HL-60 (cell line): ENCODE measurements at regions not wholly inside any gene's neighbourhood (a gene's known extent, or its start where the extent isn't known, plus 50 kb on each side); places are given as distances from the start of the nearest gene placed in this dataset.

ENCODE experiments used
- DNase-seq, 2 experiments: peaks; one replicate each; pipeline ENCODE4 v3.0.0-alpha.2; 2010 to 2020; ENCODE audit warnings: low read depth in 1 of 2, low spot score in 1 of 2
- H3K27ac ChIP-seq: fragments of 250-450 bp; sonication (Bioruptor Pico); replicated peaks from 2 replicates; pipeline ENCODE4 v1.5.1; 2020; ENCODE audit warnings: mild to moderate bottlenecking, moderate library complexity
- H3K27me3 ChIP-seq: fragments of 250-450 bp; sonication (Bioruptor Pico); 2 replicates; pipeline ENCODE4 v1.5.1; 2021; ENCODE audit warnings: mild to moderate bottlenecking, moderate library complexity; ENCODE audit not compliant: insufficient read depth, poor library complexity, severe bottlenecking
- H3K4me3 ChIP-seq: replicated peaks from 2 replicates; pipeline ENCODE4 v1.5.1; 2011; ENCODE audit warnings: mild to moderate bottlenecking, control low read depth, low read length; ENCODE audit not compliant: insufficient read depth
- GABPA ChIP-seq: IDR thresholded peaks from 2 replicates; pipeline ENCODE4 v1.6.1; 2012; ENCODE audit warnings: low read depth
- POLR2AphosphoS5 ChIP-seq: IDR thresholded peaks from 2 replicates; pipeline ENCODE4 v1.6.1; 2012; ENCODE audit warnings: low read depth
- SPI1 ChIP-seq: IDR thresholded peaks from 2 replicates; pipeline ENCODE4 v1.6.1; 2012; ENCODE audit warnings: low read depth, mild to moderate bottlenecking, borderline replicate concordance
- TF ChIP-seq, protein P1 (sequence below): IDR thresholded peaks from one replicate; pipeline ENCODE4 v1.5.1; 2011; ENCODE audit warnings: low read length, control low read depth, inconsistent platforms; ENCODE audit not compliant: insufficient read depth
- TF ChIP-seq, protein P2 (sequence below): IDR thresholded peaks from 2 replicates; pipeline ENCODE4 v1.6.1; 2012; ENCODE audit warnings: low read depth; ENCODE audit not compliant: insufficient replicate concordance

DNA sequence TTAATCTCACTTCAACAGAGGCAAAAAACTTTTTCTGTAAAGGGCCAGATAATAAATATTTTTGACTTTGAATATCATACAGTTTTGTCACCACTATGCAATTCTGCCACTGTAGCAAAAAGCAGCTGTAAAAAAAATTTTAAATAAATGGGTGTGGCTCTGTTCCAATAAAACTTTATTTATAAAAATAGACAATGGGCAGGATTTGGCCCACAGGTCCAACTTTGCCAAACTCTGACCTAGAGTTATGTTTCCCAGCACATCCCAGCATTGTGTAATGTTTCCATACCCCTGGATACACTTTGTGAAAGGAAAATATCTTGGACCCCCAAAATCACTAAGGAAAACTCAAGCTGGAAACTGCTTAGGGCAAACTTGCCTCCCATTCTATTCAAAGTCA lies 94.9 kb upstream of the USP38 start:
- no peak overlapping the region for H3K4me3 ChIP-seq
- no peak overlapping the region for H3K27ac ChIP-seq

DNA sequence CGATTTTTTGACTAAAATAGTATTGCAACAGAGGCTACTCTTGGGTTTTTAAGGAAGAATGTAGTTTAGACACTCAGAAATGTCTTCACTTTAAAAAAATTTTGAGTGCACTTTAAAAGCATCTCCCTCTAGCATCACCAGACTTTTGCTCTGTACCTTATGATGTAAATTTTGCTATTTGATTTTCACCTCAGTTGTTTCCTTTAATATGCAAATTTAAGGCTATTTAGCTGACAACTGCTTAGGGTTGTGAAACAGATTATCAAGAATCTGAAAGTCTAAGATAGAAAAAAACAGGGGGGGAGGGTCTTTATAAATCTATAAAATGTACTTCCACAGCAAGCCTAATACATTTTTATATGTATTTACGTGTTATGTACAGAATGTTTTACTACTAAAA lies 92.9 kb upstream of the USP38 start:
- DNase-seq, result no peak
- Histone ChIP-seq H3K4me3 (no peak overlapping the region), H3K27me3 (no peaks in the 10 kb centered on the region), H3K27ac (no peak overlapping the region)
- TF ChIP-seq SPI1, result no peak
- TF ChIP-seq, protein P1, sequence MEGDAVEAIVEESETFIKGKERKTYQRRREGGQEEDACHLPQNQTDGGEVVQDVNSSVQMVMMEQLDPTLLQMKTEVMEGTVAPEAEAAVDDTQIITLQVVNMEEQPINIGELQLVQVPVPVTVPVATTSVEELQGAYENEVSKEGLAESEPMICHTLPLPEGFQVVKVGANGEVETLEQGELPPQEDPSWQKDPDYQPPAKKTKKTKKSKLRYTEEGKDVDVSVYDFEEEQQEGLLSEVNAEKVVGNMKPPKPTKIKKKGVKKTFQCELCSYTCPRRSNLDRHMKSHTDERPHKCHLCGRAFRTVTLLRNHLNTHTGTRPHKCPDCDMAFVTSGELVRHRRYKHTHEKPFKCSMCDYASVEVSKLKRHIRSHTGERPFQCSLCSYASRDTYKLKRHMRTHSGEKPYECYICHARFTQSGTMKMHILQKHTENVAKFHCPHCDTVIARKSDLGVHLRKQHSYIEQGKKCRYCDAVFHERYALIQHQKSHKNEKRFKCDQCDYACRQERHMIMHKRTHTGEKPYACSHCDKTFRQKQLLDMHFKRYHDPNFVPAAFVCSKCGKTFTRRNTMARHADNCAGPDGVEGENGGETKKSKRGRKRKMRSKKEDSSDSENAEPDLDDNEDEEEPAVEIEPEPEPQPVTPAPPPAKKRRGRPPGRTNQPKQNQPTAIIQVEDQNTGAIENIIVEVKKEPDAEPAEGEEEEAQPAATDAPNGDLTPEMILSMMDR, result no peak
- TF ChIP-seq, protein P2, sequence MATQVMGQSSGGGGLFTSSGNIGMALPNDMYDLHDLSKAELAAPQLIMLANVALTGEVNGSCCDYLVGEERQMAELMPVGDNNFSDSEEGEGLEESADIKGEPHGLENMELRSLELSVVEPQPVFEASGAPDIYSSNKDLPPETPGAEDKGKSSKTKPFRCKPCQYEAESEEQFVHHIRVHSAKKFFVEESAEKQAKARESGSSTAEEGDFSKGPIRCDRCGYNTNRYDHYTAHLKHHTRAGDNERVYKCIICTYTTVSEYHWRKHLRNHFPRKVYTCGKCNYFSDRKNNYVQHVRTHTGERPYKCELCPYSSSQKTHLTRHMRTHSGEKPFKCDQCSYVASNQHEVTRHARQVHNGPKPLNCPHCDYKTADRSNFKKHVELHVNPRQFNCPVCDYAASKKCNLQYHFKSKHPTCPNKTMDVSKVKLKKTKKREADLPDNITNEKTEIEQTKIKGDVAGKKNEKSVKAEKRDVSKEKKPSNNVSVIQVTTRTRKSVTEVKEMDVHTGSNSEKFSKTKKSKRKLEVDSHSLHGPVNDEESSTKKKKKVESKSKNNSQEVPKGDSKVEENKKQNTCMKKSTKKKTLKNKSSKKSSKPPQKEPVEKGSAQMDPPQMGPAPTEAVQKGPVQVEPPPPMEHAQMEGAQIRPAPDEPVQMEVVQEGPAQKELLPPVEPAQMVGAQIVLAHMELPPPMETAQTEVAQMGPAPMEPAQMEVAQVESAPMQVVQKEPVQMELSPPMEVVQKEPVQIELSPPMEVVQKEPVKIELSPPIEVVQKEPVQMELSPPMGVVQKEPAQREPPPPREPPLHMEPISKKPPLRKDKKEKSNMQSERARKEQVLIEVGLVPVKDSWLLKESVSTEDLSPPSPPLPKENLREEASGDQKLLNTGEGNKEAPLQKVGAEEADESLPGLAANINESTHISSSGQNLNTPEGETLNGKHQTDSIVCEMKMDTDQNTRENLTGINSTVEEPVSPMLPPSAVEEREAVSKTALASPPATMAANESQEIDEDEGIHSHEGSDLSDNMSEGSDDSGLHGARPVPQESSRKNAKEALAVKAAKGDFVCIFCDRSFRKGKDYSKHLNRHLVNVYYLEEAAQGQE, result no peak
- TF ChIP-seq GABPA, result no peak
- no peak for TF ChIP-seq POLR2AphosphoS5

More for the DNA sequence above, 94.9 kb upstream of the USP38 start:
- TF ChIP-seq POLR2AphosphoS5 (no peak), GABPA (no peak), SPI1 (no peak)
- TF ChIP-seq, protein P2, result no peak
- TF ChIP-seq, protein P1, result no peak
- no peak for DNase-seq
- no peaks in the 10 kb centered on the region for H3K27me3 ChIP-seq

DNA sequence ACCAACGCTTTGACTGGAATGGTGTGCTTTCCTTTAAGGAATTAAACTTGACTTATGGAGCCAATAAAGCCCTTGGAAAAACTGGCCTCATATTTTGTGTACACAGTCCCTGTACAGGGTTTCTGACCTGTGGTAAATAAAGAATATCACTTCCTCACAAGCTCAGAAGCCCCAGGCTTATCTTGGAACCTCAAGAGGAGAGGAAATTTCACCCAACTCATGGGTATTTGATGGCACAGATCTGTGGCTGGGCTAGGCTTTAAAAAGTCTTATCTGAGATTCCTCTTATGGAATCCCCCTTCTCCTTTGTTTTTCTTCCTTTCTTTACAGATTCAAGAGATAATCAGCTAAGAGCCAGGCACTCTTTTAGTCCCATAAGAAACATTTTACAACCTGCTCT lies 89.3 kb upstream of the USP38 start:
- Histone ChIP-seq H3K27ac (no peak overlapping the region), H3K27me3 (no peaks in the 10 kb centered on the region), H3K4me3 (no peak overlapping the region)
- no peak for TF ChIP-seq SPI1
- TF ChIP-seq POLR2AphosphoS5, result no peak
- no peak for DNase-seq

DNA sequence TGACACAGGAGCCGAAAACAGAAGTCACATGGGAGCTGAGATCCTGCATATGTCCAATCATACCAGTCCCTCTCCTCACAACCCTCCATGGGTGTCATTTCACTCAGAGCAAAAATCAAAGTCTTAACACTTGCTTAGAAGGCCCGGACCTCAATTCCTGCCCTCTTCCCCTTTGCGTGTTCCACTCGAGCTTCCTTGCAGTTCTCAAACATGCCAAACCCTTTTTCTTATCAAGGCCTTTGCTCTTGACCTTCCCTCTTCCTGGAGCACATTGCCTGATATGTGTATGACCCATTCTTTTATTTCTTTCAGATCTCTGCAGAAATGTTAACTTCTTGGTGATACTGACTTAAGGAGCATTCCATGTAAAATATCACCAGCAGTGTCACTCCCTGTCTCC lies 87.0 kb upstream of the USP38 start:
- DNase-seq, result no peak
- no peak overlapping the region for H3K4me3 ChIP-seq
- TF ChIP-seq, protein P1, result no peak
- TF ChIP-seq, protein P2, result no peak
- no peak for TF ChIP-seq POLR2AphosphoS5
- TF ChIP-seq GABPA, result no peak
- TF ChIP-seq SPI1, result no peak
- H3K27ac ChIP-seq, result no peak overlapping the region
- no peaks in the 10 kb centered on the region for H3K27me3 ChIP-seq
